NCI-H748 (cell line): ENCODE measurements at regions not wholly inside any gene's neighbourhood (a gene's known extent, or its start where the extent isn't known, plus 50 kb on each side); places are given as distances from the start of the nearest gene placed in this dataset.

Source experiments
- DNase-seq: peaks from one replicate; lab custom pipeline; 2025; ENCODE audit not compliant: unreplicated experiment; lab: John Stamatoyannopoulos, UW

DNA sequence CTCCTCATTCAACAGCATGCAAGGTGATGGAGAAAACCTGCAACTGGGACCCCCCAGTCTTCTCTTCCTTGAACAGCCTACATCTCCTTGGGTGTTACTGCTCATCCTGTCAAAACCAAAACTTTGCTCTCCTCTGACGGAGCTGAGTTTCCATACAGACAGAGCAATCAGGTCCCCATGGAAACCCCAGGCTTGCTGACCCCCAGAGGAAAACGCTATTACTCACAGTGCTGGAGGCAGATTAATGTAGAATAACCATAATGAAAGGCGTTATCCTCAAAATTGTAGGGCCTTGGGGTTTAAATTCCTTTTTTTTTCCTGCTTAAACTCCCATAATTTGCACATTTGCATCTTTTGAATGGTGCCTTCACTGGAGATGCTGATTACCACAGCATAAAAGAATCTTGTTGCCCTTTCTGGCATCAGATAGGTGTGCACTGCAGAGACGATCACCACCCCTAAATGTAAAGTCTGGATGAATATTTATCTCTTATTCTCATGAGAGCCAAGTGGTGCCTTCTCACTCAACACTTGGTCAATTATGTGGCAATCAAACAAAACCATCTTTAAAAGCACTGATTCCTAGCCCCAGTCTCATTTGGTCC lies 126.3 kb downstream of the MSX2 start:
- DNase-seq: no peak

- DNase-seq: no peak
These were observed 125.0 kb downstream of the MSX2 start for GRCh38 chr5:174849426-174849825.

DNA sequence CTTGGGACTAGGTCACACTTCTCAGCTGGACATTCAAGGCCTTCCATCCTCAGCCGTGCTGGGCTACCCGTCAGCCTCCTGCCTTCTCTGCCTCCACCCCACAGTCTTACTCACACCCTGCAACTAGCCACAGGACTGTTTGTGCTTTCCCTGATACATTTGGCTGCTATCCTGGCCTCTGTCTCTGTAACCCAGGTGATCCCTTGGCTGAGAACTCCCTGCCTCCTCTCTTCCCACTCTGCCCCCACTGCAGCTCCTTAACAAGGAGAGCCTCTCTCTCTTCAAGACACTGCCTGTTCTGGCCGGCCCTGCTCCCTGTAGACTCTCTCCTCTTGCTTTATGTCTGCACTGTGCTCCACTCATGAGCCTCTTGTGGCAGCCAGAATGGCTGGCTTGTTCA lies 120.6 kb downstream of the MSX2 start:
- no peak for DNase-seq

DNA sequence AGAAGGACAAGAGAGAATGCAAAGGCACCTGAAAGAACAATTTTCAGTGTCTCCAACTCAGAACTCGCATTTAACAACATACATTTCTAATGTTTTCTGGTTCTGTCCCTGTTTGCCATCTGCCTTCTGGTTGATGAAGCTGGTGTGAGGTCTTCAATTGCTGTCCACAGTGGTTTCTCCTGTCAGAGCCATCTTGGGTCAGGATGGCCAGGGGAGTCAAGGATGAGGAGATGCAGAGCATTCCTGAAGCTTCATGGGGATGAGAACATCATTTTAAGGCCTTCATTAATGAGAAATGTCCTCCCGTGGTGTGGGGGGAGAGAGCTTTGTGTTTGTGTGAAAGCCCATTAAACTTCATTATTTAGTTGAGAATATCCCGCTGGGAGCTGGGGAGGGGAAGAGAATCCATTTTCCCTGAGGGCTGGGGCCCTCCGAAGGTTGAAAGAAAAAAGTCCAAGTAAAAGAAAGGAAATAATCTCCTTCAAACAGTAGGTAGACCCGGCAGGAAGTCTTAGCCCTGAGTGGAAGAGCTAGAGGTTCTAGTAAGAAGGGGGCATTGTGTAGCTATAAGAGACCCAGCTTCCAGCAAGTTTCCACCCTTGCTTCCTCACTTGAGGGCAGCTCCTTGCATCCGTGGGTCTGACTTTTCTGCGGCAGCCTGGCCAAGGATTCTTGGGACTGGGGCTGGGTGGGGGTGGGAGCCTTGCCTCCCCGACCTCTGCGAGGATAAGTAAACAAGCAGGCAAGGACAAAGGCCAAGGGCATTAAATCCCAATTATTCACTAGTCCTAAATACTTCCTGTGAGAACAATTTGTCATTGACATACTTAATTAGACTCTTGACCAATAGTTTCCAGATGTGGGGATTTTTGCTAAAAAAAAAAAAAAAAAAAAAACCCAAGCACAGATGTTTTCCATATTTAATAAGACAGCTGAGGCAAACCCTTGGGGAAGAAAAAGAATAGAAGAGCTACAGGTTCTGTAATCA lies 119.2 kb downstream of the MSX2 start:
- DNase-seq: no peak

DNA sequence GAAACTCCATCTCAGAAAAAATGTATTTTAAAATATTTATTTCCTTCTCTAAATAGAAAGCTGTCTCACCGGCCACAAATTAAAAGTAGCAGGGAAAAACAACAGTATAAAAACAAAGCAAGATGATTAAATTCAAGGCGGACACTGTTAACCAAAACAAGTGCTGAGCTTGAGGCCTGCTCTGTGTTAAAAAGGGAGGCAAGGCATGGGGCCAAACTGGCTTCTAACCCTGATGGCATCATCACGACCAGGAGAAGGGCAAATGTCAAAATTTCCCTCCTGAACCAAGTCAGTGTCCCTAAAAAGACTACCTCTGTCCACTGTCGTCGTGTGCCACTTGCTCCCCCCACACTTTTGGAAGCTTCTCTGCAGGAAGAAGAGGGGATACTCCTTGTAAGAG lies 116.1 kb downstream of the MSX2 start:
- no peak for DNase-seq

GRCh38 chr5:174839196-174839595 lies 114.8 kb downstream of the MSX2 start:
- no peak for DNase-seq

- peak; percentile 48 for DNase-seq
These were observed 113.8 kb downstream of the MSX2 start for GRCh38 chr5:174837919-174838902.

DNA sequence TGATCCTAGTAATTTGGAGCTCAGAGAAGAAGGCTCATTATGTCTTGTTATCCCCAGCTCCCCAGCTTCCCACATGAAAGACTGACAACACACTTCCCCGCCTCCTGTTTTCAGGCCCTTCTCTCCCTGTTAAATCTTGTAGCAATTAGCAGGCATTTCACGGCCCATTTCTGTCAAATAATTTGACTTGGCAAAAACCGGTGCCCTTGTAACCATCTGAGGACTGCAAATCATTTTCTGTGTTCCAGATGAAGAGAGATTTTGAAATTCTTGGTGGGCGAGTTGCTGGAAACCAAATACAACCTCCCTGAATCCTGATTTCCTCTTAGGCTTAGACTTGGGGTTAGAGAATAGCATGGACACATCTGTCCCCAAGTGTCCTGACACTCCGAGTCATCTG lies 109.7 kb downstream of the MSX2 start:
- DNase-seq: no peak

DNA sequence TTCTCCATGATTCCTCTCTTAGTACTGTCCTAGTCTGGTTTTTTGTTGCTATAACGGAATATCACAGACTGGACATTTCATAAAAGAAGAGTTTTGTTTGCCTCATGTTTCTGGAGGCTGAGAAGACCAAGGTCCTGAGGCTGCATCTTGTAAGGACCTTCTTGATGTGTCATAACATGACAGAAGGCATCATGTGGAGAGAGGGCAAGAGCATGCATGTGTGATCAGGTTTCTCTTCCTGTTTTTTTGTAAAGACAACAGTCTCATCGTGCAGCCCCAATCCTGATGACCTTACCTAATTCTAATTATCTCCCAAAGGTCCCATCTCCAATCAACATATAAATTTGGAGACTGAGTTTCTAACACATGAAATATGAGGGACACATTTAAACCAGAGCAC lies 108.4 kb downstream of the MSX2 start:
- DNase-seq: no peak

DNA sequence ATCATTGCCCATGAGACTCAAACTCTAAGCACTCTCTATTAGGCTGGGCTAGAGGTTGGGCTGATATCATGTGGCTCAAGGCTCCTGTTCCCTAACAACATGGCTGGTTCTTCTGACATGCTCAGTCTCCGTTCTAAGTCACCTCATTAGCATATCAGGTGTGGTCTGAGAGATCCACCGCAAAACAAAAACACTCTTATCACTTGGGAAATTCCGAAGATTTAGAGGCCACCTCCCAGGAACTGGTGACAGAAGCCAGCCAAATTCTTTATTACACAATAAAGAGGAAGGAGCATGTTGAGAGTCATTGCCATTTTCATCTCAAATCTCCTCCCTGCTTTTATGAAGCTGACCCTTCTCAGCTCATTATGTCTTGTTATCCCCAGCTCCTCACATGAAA lies 107.6 kb downstream of the MSX2 start:
- no peak for DNase-seq

- DNase-seq: no peak
These were observed 106.8 kb downstream of the MSX2 start for GRCh38 chr5:174831031-174831660.

DNA sequence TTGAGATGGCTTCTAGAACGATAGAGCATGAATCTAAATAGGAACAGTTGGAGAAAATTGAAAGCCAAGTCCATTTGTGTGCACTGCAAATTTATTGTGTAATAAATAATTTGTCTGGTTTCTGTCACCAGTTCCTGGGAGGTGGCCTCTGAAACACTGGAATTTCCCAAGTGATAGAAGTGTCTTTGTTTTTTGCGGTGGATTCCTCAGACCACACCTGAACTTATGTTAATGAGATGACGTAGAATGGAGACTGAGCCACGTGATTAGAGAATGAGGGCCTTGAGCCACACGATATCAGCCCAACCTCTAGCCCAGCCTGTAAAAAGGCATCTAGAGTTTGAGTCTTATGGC lies 105.1 kb downstream of the MSX2 start:
- peak; percentile 34 for DNase-seq

- DNase-seq: no peak
These were observed 104.6 kb downstream of the MSX2 start for GRCh38 chr5:174828804-174829510.

DNA sequence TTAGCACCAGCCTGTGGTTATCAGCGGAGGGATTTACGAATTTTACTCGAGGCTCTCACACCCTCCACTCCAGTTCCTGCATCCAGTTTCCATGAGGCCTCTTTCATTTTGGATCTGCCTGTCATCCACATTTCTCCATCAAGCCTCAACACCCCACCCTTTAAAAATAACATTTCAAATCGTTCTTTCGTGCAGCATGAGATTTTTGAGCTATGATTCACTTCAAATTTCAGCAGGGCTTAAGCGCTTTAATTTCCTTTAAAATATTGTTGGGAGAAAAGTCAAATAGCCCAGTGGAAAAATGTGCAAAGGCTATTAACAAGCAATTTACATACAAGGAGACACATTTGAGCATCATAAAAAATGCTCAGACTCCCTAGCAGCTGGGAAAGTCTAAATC lies 103.2 kb downstream of the MSX2 start:
- no peak for DNase-seq

DNA sequence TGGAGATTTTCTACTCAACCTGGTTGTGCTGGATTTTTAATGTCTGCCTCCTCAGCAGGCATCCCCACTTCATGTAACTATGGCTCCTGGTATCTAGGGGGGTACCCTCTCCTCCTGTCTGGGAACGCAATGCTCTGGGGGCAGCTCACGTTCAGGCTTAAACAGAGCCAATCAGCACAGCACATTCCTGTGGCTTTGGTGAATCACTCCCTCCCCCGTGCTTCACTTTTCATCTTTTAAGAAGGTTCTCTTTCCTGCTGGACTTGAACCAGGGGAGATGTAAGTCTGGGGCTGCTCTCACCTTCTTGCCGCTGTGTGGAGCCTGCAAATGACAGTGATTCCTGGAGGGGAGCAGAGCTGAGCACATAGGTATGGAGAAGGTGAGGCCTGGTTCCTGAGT lies 101.2 kb downstream of the MSX2 start:
- no peak for DNase-seq

GRCh38 chr5:174818430-174818829 lies 94.0 kb downstream of the MSX2 start:
- no peak for DNase-seq

DNA sequence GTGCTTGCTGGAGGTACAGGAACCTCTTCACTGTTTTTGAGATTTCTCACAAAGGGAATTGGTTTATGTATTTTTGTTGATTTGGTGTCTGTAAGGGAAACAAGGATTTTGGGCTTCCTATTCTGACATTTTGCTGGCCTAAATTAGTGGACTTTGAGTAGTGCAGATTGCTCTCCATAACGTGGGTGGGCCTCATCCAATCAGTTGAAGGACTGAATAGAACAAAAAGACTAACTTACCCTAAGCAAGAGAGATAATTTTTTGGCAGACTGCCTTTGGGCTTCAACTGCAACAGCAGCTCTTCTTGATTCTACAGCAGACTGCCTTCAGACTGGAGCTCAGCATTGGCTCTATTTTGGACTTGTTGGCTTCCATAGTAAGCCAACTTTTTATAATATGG lies 93.2 kb downstream of the MSX2 start:
- DNase-seq: no peak

GRCh38 chr5:174816858-174817257 lies 92.5 kb downstream of the MSX2 start:
- DNase-seq: no peak

DNA sequence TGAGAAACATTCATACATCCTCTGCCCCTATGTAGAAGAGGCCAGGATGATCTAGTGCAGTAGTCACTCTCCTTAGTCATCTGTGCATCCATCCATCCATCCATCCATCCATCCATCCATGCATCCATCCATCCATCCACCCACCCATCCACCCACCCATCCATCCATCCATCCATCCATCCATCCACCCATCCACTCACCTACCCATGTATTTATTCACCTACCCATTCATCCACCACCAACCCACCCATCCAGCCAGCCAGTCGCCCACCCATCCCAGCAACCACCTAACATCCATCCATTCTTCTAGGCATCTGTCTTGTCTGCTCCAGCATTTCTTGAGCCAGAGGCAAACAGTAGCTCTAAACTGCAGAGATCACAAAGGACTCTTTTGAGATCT lies 87.1 kb downstream of the MSX2 start:
- no peak for DNase-seq

- DNase-seq: no peak
These were observed 86.4 kb downstream of the MSX2 start for GRCh38 chr5:174810796-174811195.
